ENCODE measurements at regions not wholly inside any gene's neighbourhood (a gene's known extent, or its start where the extent isn't known, plus 50 kb on each side); places are given as distances from the start of the nearest gene placed in this dataset.

- Mint-ChIP-seq H3K9me3 (ENCODE audit: low read depth) (peaks cover 4% of the 10 kb centered on the region), H3K27ac (ENCODE audit: unreplicated experiment) (no peak overlapping the region)
These were observed 134.5 kb upstream of the PKDCC start for GRCh38 chr2:41913311-41913710.

GRCh38 chr2:41913921-41914609 lies 133.8 kb upstream of the PKDCC start:
- H3K4me3 Mint-ChIP-seq (ENCODE audit: unreplicated experiment) = no peak overlapping the region
- no peak overlapping the region for H3K27ac Mint-ChIP-seq (ENCODE audit: unreplicated experiment)
- no peaks in the 10 kb centered on the region for H3K27me3 Mint-ChIP-seq (ENCODE audit: low read depth)

More at GRCh38 chr2:41913311-41913710, 134.5 kb upstream of the PKDCC start:
- Mint-ChIP-seq H3K27me3 (ENCODE audit: low read depth) (no peaks in the 10 kb centered on the region), H3K36me3 (ENCODE audit: low read depth) (peaks cover 2% of the 10 kb centered on the region), H3K4me3 (ENCODE audit: unreplicated experiment) (no peak overlapping the region), H3K4me1 (ENCODE audit: low read depth) (peaks cover 18% of the 10 kb centered on the region)
- no peak for DNase-seq (ENCODE audit: low spot score)
- TF ChIP-seq CTCF (IDR thresholded peaks at IDR 0.05) = no peak

GRCh38 chr2:41914936-41915335 lies 132.9 kb upstream of the PKDCC start:
- H3K27me3 Mint-ChIP-seq (ENCODE audit: low read depth) = no peaks in the 10 kb centered on the region
- no peak for DNase-seq (ENCODE audit: low spot score)
- no peak overlapping the region for H3K4me3 Mint-ChIP-seq (ENCODE audit: unreplicated experiment)
- peaks cover 8% of the 10 kb centered on the region for H3K4me1 Mint-ChIP-seq (ENCODE audit: low read depth)
- H3K36me3 Mint-ChIP-seq (ENCODE audit: low read depth) = peaks cover 2% of the 10 kb centered on the region
- no peak for TF ChIP-seq CTCF (IDR thresholded peaks at IDR 0.05)
- H3K9me3 Mint-ChIP-seq (ENCODE audit: low read depth) = peaks cover 4% of the 10 kb centered on the region
- H3K27ac Mint-ChIP-seq (ENCODE audit: unreplicated experiment) = no peak overlapping the region

More at GRCh38 chr2:41913921-41914609, 133.8 kb upstream of the PKDCC start:
- TF ChIP-seq CTCF (IDR thresholded peaks at IDR 0.05) = no peak
- DNase-seq (ENCODE audit: low spot score) = no peak
- Mint-ChIP-seq H3K4me1 (ENCODE audit: low read depth) (peaks cover 16% of the 10 kb centered on the region), H3K9me3 (ENCODE audit: low read depth) (peaks cover 4% of the 10 kb centered on the region), H3K36me3 (ENCODE audit: low read depth) (peaks cover 2% of the 10 kb centered on the region)

GRCh38 chr2:41916177-41916576 lies 131.6 kb upstream of the PKDCC start:
- TF ChIP-seq CTCF (IDR thresholded peaks at IDR 0.05) = no peak
- Mint-ChIP-seq H3K4me1 (ENCODE audit: low read depth) (peaks cover 7% of the 10 kb centered on the region), H3K27me3 (ENCODE audit: low read depth) (no peaks in the 10 kb centered on the region), H3K27ac (ENCODE audit: unreplicated experiment) (no peak overlapping the region), H3K36me3 (ENCODE audit: low read depth) (peaks cover 2% of the 10 kb centered on the region), H3K4me3 (ENCODE audit: unreplicated experiment) (no peak overlapping the region), H3K9me3 (ENCODE audit: low read depth) (peaks cover 4% of the 10 kb centered on the region)
- no peak for DNase-seq (ENCODE audit: low spot score)

GRCh38 chr2:41917587-41917986 lies 130.2 kb upstream of the PKDCC start:
- no peak for DNase-seq (ENCODE audit: low spot score)
- peaks cover 6% of the 10 kb centered on the region for H3K4me1 Mint-ChIP-seq (ENCODE audit: low read depth)
- H3K27ac Mint-ChIP-seq (ENCODE audit: unreplicated experiment) = no peak overlapping the region
- H3K9me3 Mint-ChIP-seq (ENCODE audit: low read depth) = peaks cover 4% of the 10 kb centered on the region
- H3K36me3 Mint-ChIP-seq (ENCODE audit: low read depth) = peaks cover 2% of the 10 kb centered on the region
- H3K27me3 Mint-ChIP-seq (ENCODE audit: low read depth) = no peaks in the 10 kb centered on the region
- TF ChIP-seq CTCF (IDR thresholded peaks at IDR 0.05) = no peak
- no peak overlapping the region for H3K4me3 Mint-ChIP-seq (ENCODE audit: unreplicated experiment)

Data from chondrocyte (in vitro differentiated cells).